ENCODE measurements at regions not wholly inside any gene's neighbourhood (a gene's known extent, or its start where the extent isn't known, plus 50 kb on each side); places are given as distances from the start of the nearest gene placed in this dataset.
"Not testable (repeated sequence)": the region's sequence is repeated elsewhere in the genome, so short reads cannot be mapped to it uniquely, and the experiment has no call there.

GRCh38 chr13:28607187-28607955 is 51.6 kb upstream of the POMP start:
- no peak overlapping the region for H3K27ac Mint-ChIP-seq
- peaks cover 18% of the 10 kb centered on the region for H3K4me1 Mint-ChIP-seq
- ATAC-seq = no peak
- H3K9me3 Mint-ChIP-seq = no peaks in the 10 kb centered on the region
- DNase-seq = no peak
- no peak overlapping the region for H3K4me3 Mint-ChIP-seq
- no peaks in the 10 kb centered on the region for H3K36me3 Mint-ChIP-seq (ENCODE audit: low read depth)
- no peaks in the 10 kb centered on the region for H3K27me3 Mint-ChIP-seq

GRCh38 chr13:28606466-28606865 is 52.5 kb upstream of the POMP start:
- peaks cover 9% of the 10 kb centered on the region for H3K4me1 Mint-ChIP-seq
- no peaks in the 10 kb centered on the region for H3K9me3 Mint-ChIP-seq
- H3K27me3 Mint-ChIP-seq = no peaks in the 10 kb centered on the region
- no peak overlapping the region for H3K27ac Mint-ChIP-seq
- no peaks in the 10 kb centered on the region for H3K36me3 Mint-ChIP-seq (ENCODE audit: low read depth)
- DNase-seq (no peak), ATAC-seq (no peak)
- H3K4me3 Mint-ChIP-seq = no peak overlapping the region

GRCh38 chr13:28605147-28605546 is 53.8 kb upstream of the POMP start:
- ATAC-seq; H3K27ac Mint-ChIP-seq; H3K36me3 Mint-ChIP-seq (ENCODE audit: low read depth); H3K9me3 Mint-ChIP-seq; H3K27me3 Mint-ChIP-seq; H3K4me3 Mint-ChIP-seq; DNase-seq; H3K4me1 Mint-ChIP-seq: not testable (repeated sequence)

- no peaks in the 10 kb centered on the region for H3K4me1 Mint-ChIP-seq
- H3K27ac Mint-ChIP-seq = no peak overlapping the region
- H3K9me3 Mint-ChIP-seq = no peaks in the 10 kb centered on the region
- H3K36me3 Mint-ChIP-seq (ENCODE audit: low read depth) = no peaks in the 10 kb centered on the region
- H3K4me3 Mint-ChIP-seq = no peak overlapping the region
- H3K27me3 Mint-ChIP-seq = no peaks in the 10 kb centered on the region
- no peak for ATAC-seq
- DNase-seq = no peak
Measured at GRCh38 chr13:28603043-28603664, 55.8 kb upstream of the POMP start.

DNA sequence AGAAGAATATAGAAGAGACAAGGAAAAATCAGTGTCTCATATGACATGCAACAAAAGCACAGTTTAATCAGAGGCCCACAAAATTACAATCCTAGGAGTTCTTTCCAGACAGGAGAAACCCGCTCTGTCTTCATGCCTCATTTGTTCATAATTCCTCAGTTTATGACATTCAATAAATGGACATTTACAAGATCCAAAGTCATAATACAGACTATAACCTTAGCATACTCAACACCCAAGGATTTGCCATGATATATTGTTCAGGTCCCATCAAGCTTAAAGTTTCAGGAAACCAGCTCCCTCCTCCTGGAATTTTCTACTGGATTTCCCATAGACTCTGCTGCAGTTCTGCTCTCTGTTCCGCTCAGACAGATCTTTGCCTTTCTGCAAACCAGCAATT is 56.4 kb upstream of the POMP start:
- Mint-ChIP-seq H3K4me3 (no peak overlapping the region), H3K27ac (no peak overlapping the region), H3K36me3 (ENCODE audit: low read depth) (no peaks in the 10 kb centered on the region), H3K27me3 (no peaks in the 10 kb centered on the region), H3K4me1 (no peaks in the 10 kb centered on the region), H3K9me3 (peaks cover under 1% of the 10 kb centered on the region)
- ATAC-seq (no peak), DNase-seq (no peak)

DNA sequence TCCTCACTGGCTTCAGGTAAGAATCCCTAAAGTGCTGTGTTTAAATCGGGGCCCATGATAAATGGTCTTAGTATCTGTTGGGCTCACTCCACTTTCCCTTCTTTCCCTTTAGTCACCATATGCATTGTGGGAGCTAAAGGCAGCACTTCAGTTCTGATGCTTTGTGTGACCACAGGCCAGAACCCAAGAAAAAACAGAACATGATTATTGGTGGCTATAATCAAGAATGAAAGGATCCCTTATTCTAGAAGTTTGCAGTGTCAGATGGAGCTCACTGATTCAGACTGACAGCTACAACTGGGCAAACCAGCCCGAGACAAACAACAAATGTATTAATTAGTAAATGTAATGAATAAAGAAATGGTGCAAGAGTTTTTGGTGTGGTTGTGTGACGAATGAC is 57.3 kb upstream of the POMP start:
- Mint-ChIP-seq H3K9me3 (peaks cover 3% of the 10 kb centered on the region), H3K27me3 (no peaks in the 10 kb centered on the region), H3K4me1 (no peaks in the 10 kb centered on the region), H3K36me3 (ENCODE audit: low read depth) (no peaks in the 10 kb centered on the region), H3K27ac (no peak overlapping the region), H3K4me3 (no peak overlapping the region)
- ATAC-seq = no peak
- DNase-seq = no peak

DNA sequence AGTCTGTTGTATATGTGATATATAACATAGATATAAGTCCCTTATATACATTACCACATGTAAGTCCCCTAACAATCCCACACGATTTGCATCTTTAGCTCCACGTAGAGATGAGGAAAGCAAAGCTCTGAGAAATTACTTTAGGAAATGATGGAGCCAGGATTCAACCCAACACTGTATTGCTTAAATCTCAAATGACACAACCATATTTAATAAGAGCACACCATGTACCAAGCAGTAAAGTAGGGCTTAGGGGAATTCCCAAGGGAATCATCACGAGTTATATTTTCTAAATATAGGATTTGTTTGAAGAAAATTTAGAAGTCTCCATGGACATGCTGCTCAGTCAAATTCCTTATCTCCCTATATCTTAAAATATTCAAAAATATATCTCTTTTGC is 61.3 kb upstream of the POMP start:
- peaks cover 3% of the 10 kb centered on the region for H3K9me3 Mint-ChIP-seq
- H3K36me3 Mint-ChIP-seq (ENCODE audit: low read depth) = no peaks in the 10 kb centered on the region
- no peak for ATAC-seq
- H3K27ac Mint-ChIP-seq = no peak overlapping the region
- no peak overlapping the region for H3K4me3 Mint-ChIP-seq
- no peaks in the 10 kb centered on the region for H3K4me1 Mint-ChIP-seq
- DNase-seq = no peak
- H3K27me3 Mint-ChIP-seq = peaks cover 5% of the 10 kb centered on the region

DNA sequence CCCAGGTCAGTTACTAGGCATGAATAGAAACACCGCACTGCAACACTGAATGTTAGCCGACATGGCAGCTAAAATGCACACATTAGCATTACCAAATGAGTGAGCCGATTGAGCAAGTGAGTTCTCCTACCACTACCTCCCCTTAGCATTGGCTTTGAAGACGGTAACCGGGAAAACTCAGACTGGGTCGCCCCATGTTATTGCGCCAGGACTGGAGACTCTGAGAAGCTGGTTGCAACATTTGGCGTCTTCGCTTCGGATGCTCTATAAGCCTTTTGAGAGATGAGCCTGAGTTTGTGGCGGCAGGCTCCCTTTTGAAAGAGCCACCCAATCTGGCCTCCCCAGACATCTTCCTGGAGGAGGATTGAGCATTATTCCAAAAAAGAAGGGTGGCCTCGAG is 68.5 kb upstream of the POMP start:
- no peak for DNase-seq
- H3K27me3 Mint-ChIP-seq = peaks cover 15% of the 10 kb centered on the region
- H3K27ac Mint-ChIP-seq = no peak overlapping the region
- H3K4me3 Mint-ChIP-seq = no peak overlapping the region
- H3K36me3 Mint-ChIP-seq (ENCODE audit: low read depth) = no peaks in the 10 kb centered on the region
- peaks cover 7% of the 10 kb centered on the region for H3K4me1 Mint-ChIP-seq
- no peaks in the 10 kb centered on the region for H3K9me3 Mint-ChIP-seq
- no peak for ATAC-seq

GRCh38 chr13:28588296-28588695 is 70.6 kb upstream of the POMP start:
- Mint-ChIP-seq H3K4me3 (no peak overlapping the region), H3K27me3 (peaks cover 10% of the 10 kb centered on the region), H3K36me3 (ENCODE audit: low read depth) (no peaks in the 10 kb centered on the region), H3K27ac (no peak overlapping the region), H3K9me3 (no peaks in the 10 kb centered on the region), H3K4me1 (peaks cover 8% of the 10 kb centered on the region)
- DNase-seq (no peak), ATAC-seq (no peak)

- ATAC-seq = no peak
Measured at GRCh38 chr13:28587174-28587540, 71.8 kb upstream of the POMP start.

GRCh38 chr13:28586439-28587173 is 72.3 kb upstream of the POMP start:
- peaks cover 20% of the 10 kb centered on the region for H3K4me1 Mint-ChIP-seq
- H3K27ac Mint-ChIP-seq = no peak overlapping the region
- no peak overlapping the region for H3K4me3 Mint-ChIP-seq
- peaks cover 4% of the 10 kb centered on the region for H3K27me3 Mint-ChIP-seq
- no peak for ATAC-seq
- H3K9me3 Mint-ChIP-seq = no peaks in the 10 kb centered on the region
- no peak for DNase-seq
- no peaks in the 10 kb centered on the region for H3K36me3 Mint-ChIP-seq (ENCODE audit: low read depth)

More at GRCh38 chr13:28587174-28587540, 71.8 kb upstream of the POMP start:
- peaks cover 6% of the 10 kb centered on the region for H3K27me3 Mint-ChIP-seq
- H3K9me3 Mint-ChIP-seq = no peaks in the 10 kb centered on the region
- DNase-seq = no peak
- H3K36me3 Mint-ChIP-seq (ENCODE audit: low read depth) = no peaks in the 10 kb centered on the region
- H3K4me3 Mint-ChIP-seq = no peak overlapping the region
- H3K4me1 Mint-ChIP-seq = peaks cover 18% of the 10 kb centered on the region
- no peak overlapping the region for H3K27ac Mint-ChIP-seq

DNA sequence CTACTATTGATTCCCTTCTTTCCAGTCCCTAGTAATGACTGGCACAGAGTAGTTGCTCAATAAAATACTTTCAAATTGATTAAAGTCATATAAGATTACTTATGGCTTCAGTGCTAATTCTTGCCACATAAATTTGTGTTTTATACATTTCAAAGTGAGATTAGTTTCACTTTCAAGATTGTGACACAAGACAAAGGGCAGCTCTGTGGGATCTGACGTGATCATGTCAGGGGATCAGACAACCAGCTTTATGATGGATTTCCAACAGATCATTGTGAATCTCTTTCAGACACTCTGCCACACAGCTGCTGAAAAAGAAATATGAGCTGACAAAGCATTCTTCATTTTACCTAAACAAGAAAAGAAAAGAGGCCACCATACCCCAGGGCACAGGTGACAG is 73.4 kb upstream of the POMP start:
- ATAC-seq = no peak
- Mint-ChIP-seq H3K27me3 (peaks cover 4% of the 10 kb centered on the region), H3K36me3 (ENCODE audit: low read depth) (no peaks in the 10 kb centered on the region), H3K9me3 (no peaks in the 10 kb centered on the region), H3K4me1 (peaks cover 20% of the 10 kb centered on the region), H3K4me3 (no peak overlapping the region), H3K27ac (no peak overlapping the region)
- DNase-seq = no peak

DNA sequence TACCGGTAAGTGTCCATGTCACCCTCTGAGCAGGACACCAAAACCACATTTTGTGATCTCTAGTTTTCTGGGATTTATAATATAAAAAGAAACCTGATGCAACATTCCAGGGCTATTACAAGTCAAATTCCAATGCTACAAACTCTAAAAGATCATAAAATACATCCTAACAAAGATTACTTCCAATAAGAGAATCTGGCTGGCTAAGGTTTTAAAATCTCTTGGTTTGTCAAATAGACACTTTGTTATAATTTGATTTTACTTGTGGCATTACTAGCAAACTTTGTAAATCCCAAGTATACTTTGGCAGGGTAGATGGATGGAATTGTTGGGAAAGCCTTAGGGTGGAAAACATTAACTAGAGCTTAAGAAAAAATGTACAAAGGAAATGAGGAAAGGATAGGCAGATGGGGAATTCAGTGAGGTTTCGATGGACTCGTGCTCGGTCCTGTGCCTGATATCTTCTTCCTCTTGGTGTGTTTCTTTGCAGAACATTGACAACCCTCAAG is 74.0 kb upstream of the POMP start:
- ATAC-seq (no peak), DNase-seq (no peak)
- Mint-ChIP-seq H3K27ac (no peak overlapping the region), H3K36me3 (ENCODE audit: low read depth) (no peaks in the 10 kb centered on the region), H3K4me1 (peaks cover 20% of the 10 kb centered on the region), H3K9me3 (no peaks in the 10 kb centered on the region), H3K27me3 (peaks cover 4% of the 10 kb centered on the region), H3K4me3 (no peak overlapping the region)

GRCh38 chr13:28583651-28584091 is 75.3 kb upstream of the POMP start:
- Mint-ChIP-seq H3K4me3 (no peak overlapping the region), H3K36me3 (ENCODE audit: low read depth) (no peaks in the 10 kb centered on the region), H3K27ac (no peak overlapping the region), H3K4me1 (peaks cover 20% of the 10 kb centered on the region), H3K27me3 (no peaks in the 10 kb centered on the region), H3K9me3 (no peaks in the 10 kb centered on the region)
- DNase-seq = no peak
- ATAC-seq = no peak

DNA sequence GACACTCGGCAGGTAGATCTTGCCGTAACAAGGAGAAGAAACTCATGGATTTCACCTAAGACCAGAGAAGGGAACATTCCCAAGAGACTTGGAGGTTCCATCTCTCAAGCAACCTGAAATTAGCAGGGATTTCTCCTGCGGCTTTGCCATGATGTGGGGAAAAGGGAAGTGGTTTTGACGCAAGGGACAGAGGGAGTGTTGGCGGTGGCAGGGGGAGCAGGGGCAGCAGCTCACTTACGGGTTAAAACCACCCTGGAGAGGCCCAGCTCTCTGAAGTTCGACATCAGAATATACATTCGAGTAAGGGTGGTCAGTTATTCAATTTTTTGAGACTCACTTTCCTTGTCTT is 76.1 kb upstream of the POMP start:
- Mint-ChIP-seq H3K9me3 (no peaks in the 10 kb centered on the region), H3K4me1 (peaks cover 20% of the 10 kb centered on the region), H3K4me3 (peak overlapping the region; percentile 18), H3K27me3 (no peaks in the 10 kb centered on the region), H3K36me3 (ENCODE audit: low read depth) (no peaks in the 10 kb centered on the region), H3K27ac (no peak overlapping the region)
- ATAC-seq = no peak
- DNase-seq = no peak
